ENCODE measurements at regions not wholly inside any gene's neighbourhood (a gene's known extent, or its start where the extent isn't known, plus 50 kb on each side); places are given as distances from the start of the nearest gene placed in this dataset.

DNA sequence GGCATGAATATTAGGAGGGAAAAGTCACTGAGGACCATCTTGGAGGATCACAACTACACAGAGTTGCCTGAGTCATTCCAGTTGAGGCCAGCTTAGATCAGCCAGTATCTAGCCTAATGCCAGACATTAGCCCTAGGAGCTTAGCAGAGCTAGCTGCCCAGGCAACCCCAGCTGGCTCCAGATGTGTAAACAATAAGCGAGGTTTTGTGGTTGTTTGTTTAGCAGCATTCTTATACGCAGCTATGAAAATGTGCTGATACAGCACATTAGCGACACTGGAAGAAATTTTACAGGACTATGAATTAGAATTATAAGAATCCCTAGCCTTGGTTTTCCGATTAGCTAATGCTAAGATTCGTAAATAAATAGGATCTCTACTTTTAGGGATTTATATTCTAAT is 59.3 kb downstream of the BTBD3 start:
- DNase-seq (ENCODE audit: insufficient read length, low spot score), result no peak
- FAIRE-seq, result no peak
- TF ChIP-seq POLR2A (IDR thresholded peaks at IDR 0.05; ENCODE audit: low read depth, low read length), result no peak
- no peak for TF ChIP-seq TAF1 (IDR thresholded peaks at IDR 0.05; ENCODE audit: low read depth, low read length)
- TF ChIP-seq POLR2AphosphoS5 (IDR thresholded peaks at IDR 0.05; ENCODE audit: low read depth, low read length), result no peak
- no peak for TF ChIP-seq POU2F2 (IDR thresholded peaks at IDR 0.05; ENCODE audit: low read depth, low read length)
- no peak for TF ChIP-seq PAX5 (IDR thresholded peaks at IDR 0.05; ENCODE audit: insufficient read depth, low read length, severe bottlenecking)
- TF ChIP-seq SPI1 (IDR thresholded peaks at IDR 0.05; ENCODE audit: low read depth, low read length), result no peak

- DNase-seq (ENCODE audit: insufficient read length, low spot score) (no peak), FAIRE-seq (no peak)
- TF ChIP-seq POU2F2 (IDR thresholded peaks at IDR 0.05; ENCODE audit: low read depth, low read length) (no peak), POLR2AphosphoS5 (IDR thresholded peaks at IDR 0.05; ENCODE audit: low read depth, low read length) (no peak), SPI1 (IDR thresholded peaks at IDR 0.05; ENCODE audit: low read depth, low read length) (no peak), POLR2A (IDR thresholded peaks at IDR 0.05; ENCODE audit: low read depth, low read length) (no peak)
Measured at GRCh38 chr20:11978496-11978895, 60.8 kb downstream of the BTBD3 start.

DNA sequence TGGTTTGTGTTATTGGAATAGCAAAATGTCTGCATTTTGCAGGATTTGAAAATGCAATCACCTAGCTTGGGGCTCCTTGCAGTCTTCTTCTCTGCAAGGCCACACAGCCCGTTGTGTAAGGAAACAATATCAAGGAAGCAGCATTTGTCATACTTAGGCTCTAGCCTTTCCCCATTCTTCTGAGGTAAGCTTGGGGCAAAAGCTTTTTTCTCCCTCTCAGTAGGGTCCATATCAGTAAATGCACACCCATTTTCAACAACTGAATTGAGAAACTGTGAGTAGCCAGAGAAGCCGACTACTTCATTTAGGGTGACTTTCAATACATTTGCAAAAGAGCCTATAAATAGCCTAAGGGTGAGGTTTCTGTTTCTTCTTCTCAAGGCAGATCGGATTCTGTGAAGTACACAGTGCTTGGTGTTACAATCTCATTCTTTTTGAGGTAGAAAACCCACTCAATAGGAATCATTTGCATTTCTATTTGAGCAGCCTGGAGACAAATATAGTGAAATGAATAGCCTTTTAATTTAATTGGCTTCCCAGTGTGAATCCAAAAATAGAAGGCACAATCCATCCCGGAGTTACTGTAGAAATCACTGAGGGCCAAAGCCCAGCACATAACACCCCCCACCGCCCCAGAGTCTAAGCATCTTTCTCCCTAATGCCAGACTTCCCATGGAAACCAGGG is 61.8 kb downstream of the BTBD3 start:
- no peak for TF ChIP-seq POU2F2 (IDR thresholded peaks at IDR 0.05; ENCODE audit: low read depth, low read length)
- DNase-seq (ENCODE audit: insufficient read length, low spot score) (no peak), FAIRE-seq (no peak)

GRCh38 chr20:11980263-11980662 is 62.6 kb downstream of the BTBD3 start:
- TF ChIP-seq POU2F2 (IDR thresholded peaks at IDR 0.05; ENCODE audit: low read depth, low read length) (no peak), PAX5 (IDR thresholded peaks at IDR 0.05; ENCODE audit: insufficient read depth, low read length, severe bottlenecking) (no peak), SPI1 (IDR thresholded peaks at IDR 0.05; ENCODE audit: low read depth, low read length) (no peak), POLR2A (IDR thresholded peaks at IDR 0.05; ENCODE audit: low read depth, low read length) (no peak), POLR2AphosphoS5 (IDR thresholded peaks at IDR 0.05; ENCODE audit: low read depth, low read length) (no peak), TAF1 (IDR thresholded peaks at IDR 0.05; ENCODE audit: low read depth, low read length) (no peak)
- FAIRE-seq (no peak), DNase-seq (ENCODE audit: insufficient read length, low spot score) (no peak)

DNA sequence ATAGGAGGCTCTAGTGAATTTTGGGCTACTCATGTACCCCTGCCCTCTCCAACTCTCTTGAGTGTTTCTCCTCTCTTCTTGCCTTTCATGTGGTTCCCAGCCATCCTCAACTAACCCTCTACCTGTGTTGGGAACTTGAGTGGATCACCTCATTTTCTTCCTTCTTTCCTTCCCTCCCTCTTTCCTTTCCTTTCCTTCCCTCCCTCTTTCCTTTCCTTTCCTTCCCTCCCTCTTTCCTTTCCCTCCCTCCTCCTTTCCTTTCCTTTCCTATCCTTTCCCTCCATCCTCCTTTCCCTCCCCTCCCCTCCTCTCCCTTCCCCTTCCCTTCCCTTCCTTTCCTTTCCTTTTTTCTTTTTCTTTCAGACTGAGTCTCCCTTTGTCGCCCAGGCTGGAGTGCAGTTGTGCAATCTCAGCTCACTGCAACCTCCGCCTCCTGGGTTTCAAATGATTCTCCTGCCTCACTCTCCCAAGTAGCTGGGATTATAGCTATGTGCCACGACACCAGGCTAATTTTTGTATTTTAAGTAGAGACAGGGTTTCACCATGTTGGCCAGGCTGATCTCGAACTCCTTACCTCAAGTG is 63.8 kb downstream of the BTBD3 start:
- no peak for TF ChIP-seq POLR2AphosphoS5 (IDR thresholded peaks at IDR 0.05; ENCODE audit: low read depth, low read length)
- FAIRE-seq, result no peak
- no peak for DNase-seq (ENCODE audit: insufficient read length, low spot score)

DNA sequence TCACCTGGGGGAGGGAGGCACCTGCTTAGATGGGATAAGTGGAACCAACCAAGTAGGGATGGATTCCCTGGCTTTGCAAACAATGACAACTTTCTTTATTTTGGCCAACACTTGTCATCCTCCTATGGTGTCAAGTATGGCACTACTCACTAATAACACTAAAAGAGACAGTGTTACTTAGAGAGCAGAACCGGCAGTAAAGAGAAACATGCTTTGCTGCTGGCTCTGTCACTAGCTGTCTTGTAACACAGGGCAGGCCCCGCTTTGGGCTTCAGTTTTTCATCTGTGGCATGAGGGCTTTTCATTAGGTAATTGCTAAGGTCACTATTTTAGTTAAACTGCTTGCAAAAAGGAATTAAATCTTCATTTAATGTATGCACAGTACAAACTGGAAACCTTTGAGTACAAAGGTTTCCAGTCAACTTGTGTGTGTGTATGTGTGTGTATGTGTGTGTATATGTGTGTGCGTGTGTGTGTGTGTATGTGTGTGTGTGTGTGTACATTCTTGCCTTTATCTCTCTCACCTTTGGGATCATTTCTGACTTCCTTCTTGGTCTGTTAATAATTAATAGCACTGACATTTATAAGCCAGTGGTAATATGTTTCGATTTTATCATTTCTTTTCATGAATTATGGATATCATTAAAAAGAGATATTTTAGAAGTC is 64.7 kb downstream of the BTBD3 start:
- FAIRE-seq (no peak), DNase-seq (ENCODE audit: insufficient read length, low spot score) (no peak)

DNA sequence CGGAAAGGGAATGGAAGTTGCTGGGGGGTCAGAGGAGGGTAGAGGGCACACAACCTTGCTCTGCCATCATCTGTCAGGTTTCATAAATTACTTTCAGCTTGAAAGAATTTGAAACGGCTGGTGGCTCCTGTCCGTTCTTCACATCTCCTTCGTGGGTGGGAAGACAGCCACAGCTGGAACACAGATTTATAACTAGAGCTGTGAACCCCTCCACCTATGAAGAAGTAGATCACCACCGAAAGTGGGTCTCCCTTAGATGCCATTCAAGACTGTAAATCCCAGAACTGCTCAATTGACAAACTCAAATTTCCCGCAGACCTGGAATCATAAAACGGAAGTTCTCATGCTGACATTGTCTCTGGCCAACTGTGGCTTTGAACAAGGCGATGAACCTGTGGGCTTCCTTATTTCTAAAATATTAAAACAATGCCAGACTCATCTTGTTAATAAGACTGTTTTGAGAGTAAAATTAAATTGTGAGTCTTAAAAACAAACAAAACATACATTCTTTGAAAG is 65.3 kb downstream of the BTBD3 start:
- no peak for FAIRE-seq
- no peak for DNase-seq (ENCODE audit: insufficient read length, low spot score)
- TF ChIP-seq PAX5 (IDR thresholded peaks at IDR 0.05; ENCODE audit: insufficient read depth, low read length, severe bottlenecking) (no peak), SPI1 (IDR thresholded peaks at IDR 0.05; ENCODE audit: low read depth, low read length) (no peak), POU2F2 (IDR thresholded peaks at IDR 0.05; ENCODE audit: low read depth, low read length) (no peak), POLR2A (IDR thresholded peaks at IDR 0.05; ENCODE audit: low read depth, low read length) (no peak), TAF1 (IDR thresholded peaks at IDR 0.05; ENCODE audit: low read depth, low read length) (no peak), POLR2AphosphoS5 (IDR thresholded peaks at IDR 0.05; ENCODE audit: low read depth, low read length) (no peak)

More for the DNA sequence above, 64.7 kb downstream of the BTBD3 start:
- TF ChIP-seq POLR2A (IDR thresholded peaks at IDR 0.05; ENCODE audit: low read depth, low read length), result no peak
- no peak for TF ChIP-seq POLR2AphosphoS5 (IDR thresholded peaks at IDR 0.05; ENCODE audit: low read depth, low read length)
- TF ChIP-seq POU2F2 (IDR thresholded peaks at IDR 0.05; ENCODE audit: low read depth, low read length), result no peak
- no peak for TF ChIP-seq PAX5 (IDR thresholded peaks at IDR 0.05; ENCODE audit: insufficient read depth, low read length, severe bottlenecking)
- TF ChIP-seq TAF1 (IDR thresholded peaks at IDR 0.05; ENCODE audit: low read depth, low read length), result no peak
- TF ChIP-seq SPI1 (IDR thresholded peaks at IDR 0.05; ENCODE audit: low read depth, low read length), result no peak

DNA sequence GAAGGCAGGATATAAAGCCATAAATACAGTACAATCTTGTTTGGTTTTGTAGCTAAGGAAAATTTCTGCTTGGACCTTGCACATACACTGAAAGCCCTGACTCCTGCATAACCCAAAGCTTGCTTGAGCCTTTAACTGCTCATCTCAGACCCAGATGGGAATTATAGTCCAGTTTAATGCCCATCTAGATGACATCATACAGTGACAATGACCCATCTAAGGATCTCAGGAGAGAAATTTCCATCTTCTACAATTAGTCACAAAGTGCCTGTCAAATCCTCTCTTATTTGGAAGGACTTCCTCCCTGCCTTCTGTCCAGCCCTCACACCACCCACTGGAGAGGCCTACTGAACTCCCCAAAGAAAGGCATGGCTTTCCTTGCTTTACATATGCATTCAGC is 69.3 kb downstream of the BTBD3 start:
- DNase-seq (ENCODE audit: insufficient read length, low spot score), result no peak

DNA sequence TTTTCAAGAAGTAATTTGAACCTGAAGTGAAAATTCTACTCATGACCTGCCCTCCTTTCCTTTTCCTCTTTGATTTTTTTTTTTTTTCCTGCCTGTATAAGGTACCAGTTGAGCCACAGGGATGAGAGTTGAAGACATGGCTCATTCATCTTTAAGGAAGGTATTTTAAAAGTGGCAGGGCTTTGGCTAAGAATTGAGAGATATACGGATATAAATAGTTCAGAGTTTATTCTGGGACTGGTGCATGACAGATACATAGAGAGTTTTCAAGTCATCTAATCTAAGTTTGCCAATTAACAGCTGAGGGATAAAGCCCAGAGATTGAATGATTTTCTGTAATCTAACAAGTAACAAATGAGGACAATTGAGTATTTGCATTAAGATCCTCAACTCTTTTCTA is 69.8 kb downstream of the BTBD3 start:
- TF ChIP-seq TAF1 (IDR thresholded peaks at IDR 0.05; ENCODE audit: low read depth, low read length) (no peak), POU2F2 (IDR thresholded peaks at IDR 0.05; ENCODE audit: low read depth, low read length) (no peak), PAX5 (IDR thresholded peaks at IDR 0.05; ENCODE audit: insufficient read depth, low read length, severe bottlenecking) (no peak), POLR2AphosphoS5 (IDR thresholded peaks at IDR 0.05; ENCODE audit: low read depth, low read length) (no peak), SPI1 (IDR thresholded peaks at IDR 0.05; ENCODE audit: low read depth, low read length) (no peak), POLR2A (IDR thresholded peaks at IDR 0.05; ENCODE audit: low read depth, low read length) (no peak)
- DNase-seq (ENCODE audit: insufficient read length, low spot score) (no peak), FAIRE-seq (no peak)

More for the DNA sequence above, 69.3 kb downstream of the BTBD3 start:
- TF ChIP-seq SPI1 (IDR thresholded peaks at IDR 0.05; ENCODE audit: low read depth, low read length) (no peak), PAX5 (IDR thresholded peaks at IDR 0.05; ENCODE audit: insufficient read depth, low read length, severe bottlenecking) (no peak), TAF1 (IDR thresholded peaks at IDR 0.05; ENCODE audit: low read depth, low read length) (no peak), POU2F2 (IDR thresholded peaks at IDR 0.05; ENCODE audit: low read depth, low read length) (no peak)
- FAIRE-seq, result no peak

Measured in GM12891 (cell line).